C4-2B (cell line): ENCODE measurements at regions not wholly inside any gene's neighbourhood (a gene's known extent, or its start where the extent isn't known, plus 50 kb on each side); places are given as distances from the start of the nearest gene placed in this dataset.

Experiments
- H3K27ac ChIP-seq: fragments of 450-650 bp; 2 replicates; pipeline ENCODE4 v1.5.1; 2017
- ZFX ChIP-seq: fragments of 450-650 bp; IDR thresholded peaks from 2 replicates; pipeline ENCODE4 v1.6.1; 2017
- TF ChIP-seq, protein P1 (sequence below): fragments of 450-650 bp; conservative IDR thresholded peaks from 2 replicates; pipeline ENCODE4 v1.5.1; 2017; ENCODE audit warnings: mild to moderate bottlenecking

- no peak overlapping the region for H3K27ac ChIP-seq
- TF ChIP-seq, protein P1, sequence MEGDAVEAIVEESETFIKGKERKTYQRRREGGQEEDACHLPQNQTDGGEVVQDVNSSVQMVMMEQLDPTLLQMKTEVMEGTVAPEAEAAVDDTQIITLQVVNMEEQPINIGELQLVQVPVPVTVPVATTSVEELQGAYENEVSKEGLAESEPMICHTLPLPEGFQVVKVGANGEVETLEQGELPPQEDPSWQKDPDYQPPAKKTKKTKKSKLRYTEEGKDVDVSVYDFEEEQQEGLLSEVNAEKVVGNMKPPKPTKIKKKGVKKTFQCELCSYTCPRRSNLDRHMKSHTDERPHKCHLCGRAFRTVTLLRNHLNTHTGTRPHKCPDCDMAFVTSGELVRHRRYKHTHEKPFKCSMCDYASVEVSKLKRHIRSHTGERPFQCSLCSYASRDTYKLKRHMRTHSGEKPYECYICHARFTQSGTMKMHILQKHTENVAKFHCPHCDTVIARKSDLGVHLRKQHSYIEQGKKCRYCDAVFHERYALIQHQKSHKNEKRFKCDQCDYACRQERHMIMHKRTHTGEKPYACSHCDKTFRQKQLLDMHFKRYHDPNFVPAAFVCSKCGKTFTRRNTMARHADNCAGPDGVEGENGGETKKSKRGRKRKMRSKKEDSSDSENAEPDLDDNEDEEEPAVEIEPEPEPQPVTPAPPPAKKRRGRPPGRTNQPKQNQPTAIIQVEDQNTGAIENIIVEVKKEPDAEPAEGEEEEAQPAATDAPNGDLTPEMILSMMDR = no peak
- TF ChIP-seq ZFX = no peak
Measured at GRCh38 chr13:106176117-106176516, 359.3 kb downstream of the EFNB2 start.

- TF ChIP-seq, protein P1 = no peak
- no peak for TF ChIP-seq ZFX
- no peak overlapping the region for H3K27ac ChIP-seq
Measured at GRCh38 chr13:106173891-106174610, 361.4 kb downstream of the EFNB2 start.

- TF ChIP-seq, protein P1 = no peak
- no peak for TF ChIP-seq ZFX
- H3K27ac ChIP-seq = no peak overlapping the region
Measured at GRCh38 chr13:106173346-106173745, 362.1 kb downstream of the EFNB2 start.

- no peak for TF ChIP-seq ZFX
- TF ChIP-seq, protein P1 = no peak
- no peak overlapping the region for H3K27ac ChIP-seq
Measured at GRCh38 chr13:106172176-106172905, 363.1 kb downstream of the EFNB2 start.

GRCh38 chr13:106163426-106163825, 372.0 kb downstream of the EFNB2 start:
- TF ChIP-seq, protein P1 = no peak
- no peak for TF ChIP-seq ZFX
- H3K27ac ChIP-seq = no peak overlapping the region

GRCh38 chr13:106161146-106161545, 374.3 kb downstream of the EFNB2 start:
- no peak overlapping the region for H3K27ac ChIP-seq
- TF ChIP-seq, protein P1 = no peak
- no peak for TF ChIP-seq ZFX
